ENCODE measurements at regions not wholly inside any gene's neighbourhood (a gene's known extent, or its start where the extent isn't known, plus 50 kb on each side); places are given as distances from the start of the nearest gene placed in this dataset.

GRCh38 chr20:56094228-56094627 lies 88.9 kb upstream of the CBLN4 start:
- Histone ChIP-seq H3K27ac (ENCODE audit: poor library complexity, severe bottlenecking) (no peak overlapping the region), H3K27me3 (ENCODE audit: insufficient read depth, poor library complexity, severe bottlenecking) (no peaks in the 10 kb centered on the region), H3K36me3 (ENCODE audit: low read depth) (no peaks in the 10 kb centered on the region), H3K9me3 (ENCODE audit: severe bottlenecking) (no peaks in the 10 kb centered on the region), H3K4me3 (ENCODE audit: severe bottlenecking) (no peak overlapping the region), H3K4me1 (ENCODE audit: insufficient read depth, poor library complexity, severe bottlenecking) (no peaks in the 10 kb centered on the region)
- DNase-seq (ENCODE audit: low spot score) (no peak), ATAC-seq (ENCODE audit: low read depth) (no peak)
- no peak for TF ChIP-seq CTCF (IDR thresholded peaks at IDR 0.05; ENCODE audit: poor library complexity, severe bottlenecking)

- DNase-seq (ENCODE audit: low spot score), result no peak
- Histone ChIP-seq H3K36me3 (ENCODE audit: low read depth) (no peaks in the 10 kb centered on the region), H3K27ac (ENCODE audit: poor library complexity, severe bottlenecking) (no peak overlapping the region), H3K9me3 (ENCODE audit: severe bottlenecking) (no peaks in the 10 kb centered on the region), H3K27me3 (ENCODE audit: insufficient read depth, poor library complexity, severe bottlenecking) (no peaks in the 10 kb centered on the region), H3K4me3 (ENCODE audit: severe bottlenecking) (no peak overlapping the region), H3K4me1 (ENCODE audit: insufficient read depth, poor library complexity, severe bottlenecking) (no peaks in the 10 kb centered on the region)
- TF ChIP-seq CTCF (IDR thresholded peaks at IDR 0.05; ENCODE audit: poor library complexity, severe bottlenecking), result no peak
- ATAC-seq (ENCODE audit: low read depth), result no peak
Measured at GRCh38 chr20:56098981-56099500, 93.7 kb upstream of the CBLN4 start.

- ATAC-seq (ENCODE audit: low read depth) (0 out of 3 replicates have a peak, but pooled peaks have one; percentile 19), DNase-seq (ENCODE audit: low spot score) (no peak)
- H3K36me3 ChIP-seq (ENCODE audit: low read depth), result no peaks in the 10 kb centered on the region
- TF ChIP-seq CTCF (IDR thresholded peaks at IDR 0.05; ENCODE audit: poor library complexity, severe bottlenecking), result no peak
- peaks cover 5% of the 10 kb centered on the region for H3K27me3 ChIP-seq (ENCODE audit: insufficient read depth, poor library complexity, severe bottlenecking)
- no peak overlapping the region for H3K27ac ChIP-seq (ENCODE audit: poor library complexity, severe bottlenecking)
- H3K4me3 ChIP-seq (ENCODE audit: severe bottlenecking), result no peak overlapping the region
- no peaks in the 10 kb centered on the region for H3K4me1 ChIP-seq (ENCODE audit: insufficient read depth, poor library complexity, severe bottlenecking)
- no peaks in the 10 kb centered on the region for H3K9me3 ChIP-seq (ENCODE audit: severe bottlenecking)
Measured at GRCh38 chr20:56111961-56112730, 106.8 kb upstream of the CBLN4 start.

- no peak for ATAC-seq (ENCODE audit: low read depth)
- peaks cover 10% of the 10 kb centered on the region for H3K27me3 ChIP-seq (ENCODE audit: insufficient read depth, poor library complexity, severe bottlenecking)
- no peak for TF ChIP-seq CTCF (IDR thresholded peaks at IDR 0.05; ENCODE audit: poor library complexity, severe bottlenecking)
Measured at GRCh38 chr20:56117350-56117749, 112.0 kb upstream of the CBLN4 start.

GRCh38 chr20:56121850-56122249 lies 116.5 kb upstream of the CBLN4 start:
- no peak for TF ChIP-seq CTCF (IDR thresholded peaks at IDR 0.05; ENCODE audit: poor library complexity, severe bottlenecking)
- DNase-seq (ENCODE audit: low spot score) (no peak), ATAC-seq (ENCODE audit: low read depth) (peak; percentile 39; the same call in 2 of the 3 replicates)
- Histone ChIP-seq H3K27me3 (ENCODE audit: insufficient read depth, poor library complexity, severe bottlenecking) (peaks cover 8% of the 10 kb centered on the region), H3K36me3 (ENCODE audit: low read depth) (no peaks in the 10 kb centered on the region), H3K27ac (ENCODE audit: poor library complexity, severe bottlenecking) (no peak overlapping the region), H3K4me1 (ENCODE audit: insufficient read depth, poor library complexity, severe bottlenecking) (no peaks in the 10 kb centered on the region), H3K4me3 (ENCODE audit: severe bottlenecking) (no peak overlapping the region), H3K9me3 (ENCODE audit: severe bottlenecking) (no peaks in the 10 kb centered on the region)

More at GRCh38 chr20:56117350-56117749, 112.0 kb upstream of the CBLN4 start:
- Histone ChIP-seq H3K36me3 (ENCODE audit: low read depth) (no peaks in the 10 kb centered on the region), H3K4me3 (ENCODE audit: severe bottlenecking) (no peak overlapping the region), H3K4me1 (ENCODE audit: insufficient read depth, poor library complexity, severe bottlenecking) (no peaks in the 10 kb centered on the region), H3K27ac (ENCODE audit: poor library complexity, severe bottlenecking) (no peak overlapping the region), H3K9me3 (ENCODE audit: severe bottlenecking) (no peaks in the 10 kb centered on the region)
- no peak for DNase-seq (ENCODE audit: low spot score)

Data from RWPE2 (cell line).